ENCODE measurements at regions not wholly inside any gene's neighbourhood (a gene's known extent, or its start where the extent isn't known, plus 50 kb on each side); places are given as distances from the start of the nearest gene placed in this dataset.
A peak's percentile ranks its signal among the peaks of the same experiment; 100 is the strongest.
"Not testable (repeated sequence)": the region's sequence is repeated elsewhere in the genome, so short reads cannot be mapped to it uniquely, and the experiment has no call there.

DNA sequence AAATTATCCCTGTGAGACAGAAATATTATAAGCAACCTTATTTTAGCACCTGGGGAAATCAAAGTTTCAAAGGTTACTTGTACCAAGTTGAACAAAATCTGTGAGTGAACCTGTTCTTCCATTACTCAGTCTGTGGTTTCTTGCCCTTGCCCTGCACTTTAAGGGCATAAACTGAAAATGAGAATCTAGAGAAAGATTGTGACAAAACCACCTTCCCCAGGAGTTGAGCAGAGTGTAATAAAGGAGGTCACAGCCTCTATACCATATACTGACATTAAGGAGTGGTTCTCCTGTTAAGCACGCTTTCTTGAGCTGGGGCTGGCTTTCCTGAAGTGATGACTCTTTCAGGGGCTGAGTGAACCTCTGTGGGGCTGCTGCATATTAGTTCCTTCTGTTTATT is 143.4 kb downstream of the PDCD6IP start:
- TF ChIP-seq, protein P1, sequence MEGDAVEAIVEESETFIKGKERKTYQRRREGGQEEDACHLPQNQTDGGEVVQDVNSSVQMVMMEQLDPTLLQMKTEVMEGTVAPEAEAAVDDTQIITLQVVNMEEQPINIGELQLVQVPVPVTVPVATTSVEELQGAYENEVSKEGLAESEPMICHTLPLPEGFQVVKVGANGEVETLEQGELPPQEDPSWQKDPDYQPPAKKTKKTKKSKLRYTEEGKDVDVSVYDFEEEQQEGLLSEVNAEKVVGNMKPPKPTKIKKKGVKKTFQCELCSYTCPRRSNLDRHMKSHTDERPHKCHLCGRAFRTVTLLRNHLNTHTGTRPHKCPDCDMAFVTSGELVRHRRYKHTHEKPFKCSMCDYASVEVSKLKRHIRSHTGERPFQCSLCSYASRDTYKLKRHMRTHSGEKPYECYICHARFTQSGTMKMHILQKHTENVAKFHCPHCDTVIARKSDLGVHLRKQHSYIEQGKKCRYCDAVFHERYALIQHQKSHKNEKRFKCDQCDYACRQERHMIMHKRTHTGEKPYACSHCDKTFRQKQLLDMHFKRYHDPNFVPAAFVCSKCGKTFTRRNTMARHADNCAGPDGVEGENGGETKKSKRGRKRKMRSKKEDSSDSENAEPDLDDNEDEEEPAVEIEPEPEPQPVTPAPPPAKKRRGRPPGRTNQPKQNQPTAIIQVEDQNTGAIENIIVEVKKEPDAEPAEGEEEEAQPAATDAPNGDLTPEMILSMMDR (IDR thresholded peaks at IDR 0.05; ENCODE audit: insufficient read depth, low read depth, low read length, missing control alignments) = no peak
- no peak overlapping the region for H3K4me3 ChIP-seq (ENCODE audit: low read depth, low read length)
- DNase-seq (ENCODE audit: low read depth) = peak; percentile 19

DNA sequence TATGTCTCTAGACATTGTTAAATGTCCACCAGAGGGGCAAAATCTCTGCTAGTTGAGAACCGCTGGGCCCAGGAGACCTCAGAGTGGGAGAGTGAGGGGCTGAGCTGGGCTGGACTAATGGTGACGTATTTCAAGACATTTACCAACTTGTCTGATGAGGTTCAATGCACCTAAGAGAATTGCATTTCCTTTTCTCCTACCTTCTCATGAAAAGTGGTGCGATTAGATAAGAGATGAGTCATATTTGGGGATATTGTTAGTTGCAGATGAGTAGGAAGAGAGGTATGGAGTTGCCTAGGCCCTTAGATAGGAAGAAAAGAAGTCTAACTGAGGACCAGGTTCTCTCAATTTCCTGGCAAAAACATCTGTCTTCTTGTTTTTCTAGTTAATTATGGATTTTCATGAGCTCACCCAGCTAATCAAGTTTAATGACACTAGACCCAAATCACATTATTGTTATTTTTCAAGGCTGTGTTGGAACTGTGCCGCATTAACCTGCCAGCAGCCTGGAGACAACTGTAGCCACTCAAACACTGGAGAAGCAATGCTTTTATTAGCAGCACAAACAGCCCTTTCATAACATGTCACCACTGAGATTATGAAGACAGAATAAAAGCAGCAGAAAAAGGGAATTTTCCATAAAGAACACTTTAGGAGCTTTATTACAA is 144.2 kb downstream of the PDCD6IP start:
- TF ChIP-seq, protein P1 (IDR thresholded peaks at IDR 0.05; ENCODE audit: insufficient read depth, low read depth, low read length, missing control alignments) = no peak
- DNase-seq (ENCODE audit: low read depth) = peak; percentile 8
- no peak overlapping the region for H3K4me3 ChIP-seq (ENCODE audit: low read depth, low read length)

DNA sequence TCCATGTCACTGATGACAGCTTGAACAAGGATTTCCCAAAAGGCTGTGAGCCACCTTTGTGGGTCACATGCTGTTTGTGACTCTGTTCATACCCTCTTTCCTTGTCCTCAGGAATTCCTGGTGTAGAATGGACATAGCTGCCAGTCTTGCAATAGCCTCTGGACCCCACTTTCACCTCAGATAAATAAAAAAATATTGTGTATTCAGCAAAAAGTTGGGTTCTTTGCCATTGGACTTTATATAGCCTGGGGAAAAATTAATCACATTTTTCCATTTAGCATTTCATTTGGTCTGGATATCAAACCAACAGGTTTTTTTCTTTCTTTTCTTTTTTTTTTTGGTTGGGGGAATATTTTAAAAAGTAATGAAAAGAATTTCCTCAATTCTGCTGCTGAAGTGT is 144.8 kb downstream of the PDCD6IP start:
- H3K4me3 ChIP-seq (ENCODE audit: low read depth, low read length) = no peak overlapping the region
- DNase-seq (ENCODE audit: low read depth) = no peak
- TF ChIP-seq, protein P1 (IDR thresholded peaks at IDR 0.05; ENCODE audit: insufficient read depth, low read depth, low read length, missing control alignments) = no peak

DNA sequence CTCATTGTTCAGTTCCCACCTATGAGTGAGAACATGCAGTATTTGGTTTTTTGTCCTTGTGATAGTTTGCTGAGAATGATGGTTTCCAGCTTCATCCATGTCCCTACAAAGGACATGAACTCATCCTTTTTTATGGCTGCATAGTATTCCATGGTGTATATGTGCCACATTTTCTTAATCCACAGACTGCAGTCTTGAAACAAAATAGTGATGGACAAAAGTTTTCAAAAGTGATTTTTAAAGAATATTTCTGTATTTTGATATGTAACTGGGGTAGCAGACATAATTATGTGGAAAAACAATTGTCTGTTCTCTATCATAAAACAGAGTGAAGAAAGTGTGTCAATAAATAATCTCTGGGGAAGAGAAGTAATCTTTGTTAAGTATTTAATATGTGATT is 148.2 kb downstream of the PDCD6IP start:
- not testable (repeated sequence) for DNase-seq (ENCODE audit: low read depth); H3K4me3 ChIP-seq (ENCODE audit: low read depth, low read length)

DNA sequence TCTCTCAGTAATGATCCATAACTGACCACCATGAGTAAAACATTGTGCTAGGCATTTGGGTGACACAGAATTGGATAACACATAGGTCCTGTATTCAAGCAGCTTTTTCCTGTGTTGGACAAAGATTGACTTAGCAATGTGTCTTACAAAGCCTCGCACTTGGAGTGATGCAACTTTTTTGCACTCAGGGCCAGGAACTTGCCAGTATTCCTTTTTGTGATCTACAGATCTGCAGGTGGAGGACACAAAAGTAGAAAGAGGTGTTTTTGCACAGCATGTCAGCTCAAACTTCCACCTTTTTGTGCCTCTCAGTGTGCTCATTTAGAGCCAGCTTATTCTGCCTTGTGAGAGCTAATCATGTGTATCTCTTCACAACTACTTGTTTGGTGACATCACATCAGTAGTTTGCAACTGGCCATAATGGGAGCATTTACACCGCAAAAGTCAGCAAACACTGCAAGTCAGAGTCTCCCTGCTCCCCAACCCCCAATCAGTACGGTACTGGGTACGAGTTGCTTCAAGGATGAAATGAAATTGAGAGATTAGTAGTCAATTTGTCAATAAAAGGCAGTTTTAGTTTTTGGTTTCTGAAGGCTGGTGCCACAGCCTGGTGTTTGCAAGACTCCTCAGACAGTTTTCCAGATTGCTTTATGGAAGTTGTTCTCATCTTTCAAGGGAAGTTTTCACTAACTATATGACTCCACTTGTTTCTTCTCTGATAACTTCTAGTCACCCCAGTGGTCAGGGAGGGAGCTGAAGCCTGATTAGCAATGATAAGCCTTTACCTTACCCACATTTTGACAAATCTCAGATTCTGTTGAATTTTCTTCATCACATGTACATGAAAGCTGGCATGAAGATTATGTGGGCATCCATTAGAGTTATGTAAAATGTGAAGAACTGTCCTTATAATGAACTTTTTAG is 149.1 kb downstream of the PDCD6IP start:
- DNase-seq (ENCODE audit: low read depth) = no peak
- TF ChIP-seq, protein P1 (IDR thresholded peaks at IDR 0.05; ENCODE audit: insufficient read depth, low read depth, low read length, missing control alignments) = no peak
- H3K4me3 ChIP-seq (ENCODE audit: low read depth, low read length) = no peak overlapping the region

DNA sequence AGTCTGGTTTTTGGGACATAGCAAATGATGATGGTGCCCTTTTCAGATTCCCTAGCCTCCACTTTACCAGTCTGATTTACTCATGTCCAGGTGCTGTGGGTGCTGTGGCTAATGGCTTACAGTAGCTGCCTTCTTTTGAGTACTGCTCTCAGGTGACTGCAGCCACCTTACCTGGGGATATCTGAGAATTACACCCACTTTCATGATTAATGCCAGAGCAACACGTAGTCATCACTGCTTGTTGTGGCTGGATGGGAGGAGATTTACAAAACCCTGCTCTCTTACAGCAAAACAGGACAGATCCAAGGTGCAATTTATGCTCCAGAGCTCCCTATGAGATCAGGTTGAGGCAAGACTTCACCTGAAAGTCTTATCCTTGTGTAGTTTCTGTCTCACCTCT is 150.6 kb downstream of the PDCD6IP start:
- TF ChIP-seq, protein P1 (IDR thresholded peaks at IDR 0.05; ENCODE audit: insufficient read depth, low read depth, low read length, missing control alignments) = no peak

DNA sequence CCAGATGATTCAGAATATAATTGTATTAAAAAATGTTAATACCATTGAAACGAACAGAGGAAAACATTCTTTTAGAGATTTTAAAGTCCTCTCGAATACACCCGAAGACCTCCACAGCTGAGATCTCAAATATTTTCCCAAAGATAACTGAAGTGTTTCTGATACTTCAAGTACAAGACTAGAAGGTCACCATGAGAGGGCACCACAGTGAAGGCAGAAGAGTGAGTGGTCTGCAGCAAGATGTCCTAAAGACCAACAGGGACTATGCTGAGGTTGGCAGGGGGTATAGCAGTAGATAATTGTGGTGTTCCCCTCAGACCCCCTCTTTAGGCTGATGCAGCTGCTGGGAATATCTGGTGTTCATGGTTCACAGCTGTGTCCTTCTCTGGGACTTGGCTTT is 156.5 kb downstream of the PDCD6IP start:
- TF ChIP-seq, protein P1 (IDR thresholded peaks at IDR 0.05; ENCODE audit: insufficient read depth, low read depth, low read length, missing control alignments) = no peak
- no peak overlapping the region for H3K4me3 ChIP-seq (ENCODE audit: low read depth, low read length)
- DNase-seq (ENCODE audit: low read depth) = no peak

More for the DNA sequence above, 150.6 kb downstream of the PDCD6IP start:
- no peak for DNase-seq (ENCODE audit: low read depth)
- H3K4me3 ChIP-seq (ENCODE audit: low read depth, low read length) = no peak overlapping the region
